ENCODE measurements at regions not wholly inside any gene's neighbourhood (a gene's known extent, or its start where the extent isn't known, plus 50 kb on each side); places are given as distances from the start of the nearest gene placed in this dataset.

- Histone ChIP-seq H3K79me2 (ENCODE audit: low read length) (no peaks in the 10 kb centered on the region), H3K9ac (ENCODE audit: low read length) (no peak overlapping the region), H3K4me3 (ENCODE audit: low read length) (no peak overlapping the region), H3K9me3 (ENCODE audit: low read length) (no peaks in the 10 kb centered on the region), H3K27ac (ENCODE audit: low read length) (no peak overlapping the region), H3F3A (ENCODE audit: low read length, unreplicated experiment) (no peaks in the 10 kb centered on the region), H3K4me1 (ENCODE audit: insufficient read depth, low read length) (no peaks in the 10 kb centered on the region), H3K4me2 (ENCODE audit: low read length) (no peak overlapping the region), H2AFZ (ENCODE audit: low read length) (no peak overlapping the region), H3K36me3 (ENCODE audit: low read depth, low read length) (no peaks in the 10 kb centered on the region), H3K9me2 (replicated peaks; ENCODE audit: low read length) (no peaks in the 10 kb centered on the region), H3K27me3 (ENCODE audit: low read length) (no peaks in the 10 kb centered on the region), H4K20me1 (ENCODE audit: low read length) (no peaks in the 10 kb centered on the region)
- DNase-seq = no peak
- CTCF ChIA-PET = no interaction called here
- no peak for ATAC-seq
- BruUV-seq (replicated peaks) = no TSS peak
- POLR2A ChIA-PET (ENCODE audit: unreplicated experiment) = no interaction called here
- TF ChIP-seq EZH2phosphoT487 (IDR thresholded peaks at IDR 0.05; ENCODE audit: borderline replicate concordance, low read length) (no peak), CTCF (conservative IDR thresholded peaks at IDR 0.05; ENCODE audit: low read depth, low read length) (no peak), EZH2 (IDR thresholded peaks at IDR 0.05; ENCODE audit: low read length, unreplicated experiment) (no peak)
- intact Hi-C loops (cut with micrococcal nuclease) = no loop called here
Observed at GRCh38 chr6:123747515-123747914, 56.1 kb upstream of the NKAIN2 start.

GRCh38 chr6:123745895-123746294 is 57.8 kb upstream of the NKAIN2 start:
- intact Hi-C loops (cut with micrococcal nuclease) = no loop called here
- POLR2A ChIA-PET (ENCODE audit: unreplicated experiment) = no interaction called here
- H3K27me3 ChIP-seq (ENCODE audit: low read length) = no peaks in the 10 kb centered on the region
- no peaks in the 10 kb centered on the region for H4K20me1 ChIP-seq (ENCODE audit: low read length)
- no peaks in the 10 kb centered on the region for H3F3A ChIP-seq (ENCODE audit: low read length, unreplicated experiment)
- ATAC-seq (no peak), DNase-seq (no peak)
- no peak for TF ChIP-seq CTCF (conservative IDR thresholded peaks at IDR 0.05; ENCODE audit: low read depth, low read length)
- TF ChIP-seq EZH2 (IDR thresholded peaks at IDR 0.05; ENCODE audit: low read length, unreplicated experiment) = no peak
- TF ChIP-seq EZH2phosphoT487 (IDR thresholded peaks at IDR 0.05; ENCODE audit: borderline replicate concordance, low read length) = no peak
- H3K9me3 ChIP-seq (ENCODE audit: low read length) = no peaks in the 10 kb centered on the region
- H3K9ac ChIP-seq (ENCODE audit: low read length) = no peak overlapping the region
- H3K4me2 ChIP-seq (ENCODE audit: low read length) = no peak overlapping the region
- H3K36me3 ChIP-seq (ENCODE audit: low read depth, low read length) = no peaks in the 10 kb centered on the region
- CTCF ChIA-PET = no interaction called here
- no peak overlapping the region for H2AFZ ChIP-seq (ENCODE audit: low read length)
- no peaks in the 10 kb centered on the region for H3K79me2 ChIP-seq (ENCODE audit: low read length)
- no peaks in the 10 kb centered on the region for H3K4me1 ChIP-seq (ENCODE audit: insufficient read depth, low read length)
- H3K9me2 ChIP-seq (replicated peaks; ENCODE audit: low read length) = no peaks in the 10 kb centered on the region
- no peak overlapping the region for H3K4me3 ChIP-seq (ENCODE audit: low read length)
- BruUV-seq (replicated peaks) = no TSS peak
- H3K27ac ChIP-seq (ENCODE audit: low read length) = no peak overlapping the region

GRCh38 chr6:123744840-123745239 is 58.8 kb upstream of the NKAIN2 start:
- ChIA-PET CTCF (no interaction called here), POLR2A (ENCODE audit: unreplicated experiment) (no interaction called here)
- no peaks in the 10 kb centered on the region for H3K4me1 ChIP-seq (ENCODE audit: insufficient read depth, low read length)
- H3F3A ChIP-seq (ENCODE audit: low read length, unreplicated experiment) = no peaks in the 10 kb centered on the region
- DNase-seq (no peak), ATAC-seq (no peak)
- H4K20me1 ChIP-seq (ENCODE audit: low read length) = no peaks in the 10 kb centered on the region
- BruUV-seq (replicated peaks) = no TSS peak
- intact Hi-C loops (cut with micrococcal nuclease) = no loop called here
- no peaks in the 10 kb centered on the region for H3K36me3 ChIP-seq (ENCODE audit: low read depth, low read length)
- TF ChIP-seq CTCF (conservative IDR thresholded peaks at IDR 0.05; ENCODE audit: low read depth, low read length) (no peak), EZH2phosphoT487 (IDR thresholded peaks at IDR 0.05; ENCODE audit: borderline replicate concordance, low read length) (no peak), EZH2 (IDR thresholded peaks at IDR 0.05; ENCODE audit: low read length, unreplicated experiment) (no peak)
- no peaks in the 10 kb centered on the region for H3K27me3 ChIP-seq (ENCODE audit: low read length)
- no peak overlapping the region for H3K9ac ChIP-seq (ENCODE audit: low read length)
- no peaks in the 10 kb centered on the region for H3K79me2 ChIP-seq (ENCODE audit: low read length)
- H3K4me3 ChIP-seq (ENCODE audit: low read length) = no peak overlapping the region
- H3K9me3 ChIP-seq (ENCODE audit: low read length) = no peaks in the 10 kb centered on the region
- H2AFZ ChIP-seq (ENCODE audit: low read length) = no peak overlapping the region
- H3K9me2 ChIP-seq (replicated peaks; ENCODE audit: low read length) = no peaks in the 10 kb centered on the region
- H3K27ac ChIP-seq (ENCODE audit: low read length) = no peak overlapping the region
- H3K4me2 ChIP-seq (ENCODE audit: low read length) = no peak overlapping the region
